ENCODE measurements at regions not wholly inside any gene's neighbourhood (a gene's known extent, or its start where the extent isn't known, plus 50 kb on each side); places are given as distances from the start of the nearest gene placed in this dataset.

DNA sequence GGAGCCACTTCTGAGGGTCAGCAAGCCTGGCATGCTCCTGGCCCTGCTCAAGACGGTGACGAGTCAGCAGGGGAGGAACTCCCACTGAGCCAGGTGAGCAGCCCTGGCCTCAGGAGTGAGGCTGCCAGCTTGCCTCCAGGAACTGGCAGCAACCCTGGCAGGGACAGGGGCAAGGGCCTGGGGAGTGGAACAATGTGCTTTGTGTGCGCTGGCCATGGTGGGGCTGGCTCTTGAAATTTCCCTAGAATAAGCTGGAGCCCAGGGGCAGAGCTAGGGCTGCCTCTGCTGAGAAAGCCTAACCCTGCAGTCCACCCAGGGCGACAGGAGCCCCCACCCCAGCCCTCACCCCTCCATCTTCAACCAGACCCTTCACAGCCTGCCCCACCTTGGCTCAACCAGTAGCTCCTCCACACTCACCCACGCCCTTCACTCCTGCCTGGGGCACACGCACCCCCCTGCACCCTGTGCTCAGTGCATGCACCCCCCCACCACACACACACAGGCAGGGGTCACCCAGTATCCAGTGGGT is 88.0 kb downstream of the MRPL14 start:
- TF ChIP-seq, protein P1, sequence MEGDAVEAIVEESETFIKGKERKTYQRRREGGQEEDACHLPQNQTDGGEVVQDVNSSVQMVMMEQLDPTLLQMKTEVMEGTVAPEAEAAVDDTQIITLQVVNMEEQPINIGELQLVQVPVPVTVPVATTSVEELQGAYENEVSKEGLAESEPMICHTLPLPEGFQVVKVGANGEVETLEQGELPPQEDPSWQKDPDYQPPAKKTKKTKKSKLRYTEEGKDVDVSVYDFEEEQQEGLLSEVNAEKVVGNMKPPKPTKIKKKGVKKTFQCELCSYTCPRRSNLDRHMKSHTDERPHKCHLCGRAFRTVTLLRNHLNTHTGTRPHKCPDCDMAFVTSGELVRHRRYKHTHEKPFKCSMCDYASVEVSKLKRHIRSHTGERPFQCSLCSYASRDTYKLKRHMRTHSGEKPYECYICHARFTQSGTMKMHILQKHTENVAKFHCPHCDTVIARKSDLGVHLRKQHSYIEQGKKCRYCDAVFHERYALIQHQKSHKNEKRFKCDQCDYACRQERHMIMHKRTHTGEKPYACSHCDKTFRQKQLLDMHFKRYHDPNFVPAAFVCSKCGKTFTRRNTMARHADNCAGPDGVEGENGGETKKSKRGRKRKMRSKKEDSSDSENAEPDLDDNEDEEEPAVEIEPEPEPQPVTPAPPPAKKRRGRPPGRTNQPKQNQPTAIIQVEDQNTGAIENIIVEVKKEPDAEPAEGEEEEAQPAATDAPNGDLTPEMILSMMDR (IDR thresholded peaks at IDR 0.05), result no peak
- TF ChIP-seq POLR2A (IDR thresholded peaks at IDR 0.05), result no peak
- no peak for TF ChIP-seq POLR2AphosphoS5 (IDR thresholded peaks at IDR 0.05)
- TF ChIP-seq EP300 (IDR thresholded peaks at IDR 0.05), result no peak

Data from sigmoid colon (tissue), 4 donors.